ENCODE measurements at regions not wholly inside any gene's neighbourhood (a gene's known extent, or its start where the extent isn't known, plus 50 kb on each side); places are given as distances from the start of the nearest gene placed in this dataset.

DNA sequence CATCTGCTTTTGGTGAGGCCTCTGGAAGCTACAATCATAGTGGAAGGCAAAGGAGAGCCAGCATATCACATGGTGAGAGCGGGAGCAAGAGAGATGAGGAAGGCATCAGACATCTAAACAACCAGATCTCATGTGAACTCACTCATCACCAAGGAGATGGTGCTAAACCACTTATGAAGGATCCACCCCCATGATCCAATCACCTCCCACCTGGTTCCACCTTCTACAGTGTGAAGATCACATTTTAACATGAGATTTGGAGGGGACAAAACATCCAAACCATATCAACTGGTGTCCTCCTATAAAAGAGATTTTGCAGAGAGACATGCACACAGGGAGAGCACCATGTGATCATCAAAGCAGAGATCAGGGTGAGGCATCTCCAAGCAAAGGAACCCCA is 578.6 kb downstream of the MATN1 start:
- no peak for TF ChIP-seq FOXM1 (IDR thresholded peaks at IDR 0.05; ENCODE audit: borderline replicate concordance)
- no peak for TF ChIP-seq BHLHE40 (IDR thresholded peaks at IDR 0.05; ENCODE audit: borderline replicate concordance)
- TF ChIP-seq, protein P1, sequence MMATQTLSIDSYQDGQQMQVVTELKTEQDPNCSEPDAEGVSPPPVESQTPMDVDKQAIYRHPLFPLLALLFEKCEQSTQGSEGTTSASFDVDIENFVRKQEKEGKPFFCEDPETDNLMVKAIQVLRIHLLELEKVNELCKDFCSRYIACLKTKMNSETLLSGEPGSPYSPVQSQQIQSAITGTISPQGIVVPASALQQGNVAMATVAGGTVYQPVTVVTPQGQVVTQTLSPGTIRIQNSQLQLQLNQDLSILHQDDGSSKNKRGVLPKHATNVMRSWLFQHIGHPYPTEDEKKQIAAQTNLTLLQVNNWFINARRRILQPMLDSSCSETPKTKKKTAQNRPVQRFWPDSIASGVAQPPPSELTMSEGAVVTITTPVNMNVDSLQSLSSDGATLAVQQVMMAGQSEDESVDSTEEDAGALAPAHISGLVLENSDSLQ (IDR thresholded peaks at IDR 0.05) = no peak
- no peak for TF ChIP-seq NFRKB (IDR thresholded peaks at IDR 0.05)
- TF ChIP-seq FOXK2 (IDR thresholded peaks at IDR 0.05) = no peak
- no peak for TF ChIP-seq FOXA1 (IDR thresholded peaks at IDR 0.05)
- TF ChIP-seq SP1 (IDR thresholded peaks at IDR 0.05) = no peak
- TF ChIP-seq SUZ12 (IDR thresholded peaks at IDR 0.05) = no peak
- no peak for TF ChIP-seq TARDBP (IDR thresholded peaks at IDR 0.05)
- no peak for TF ChIP-seq CTBP1 (IDR thresholded peaks at IDR 0.05; ENCODE audit: borderline replicate concordance)
- no peak for TF ChIP-seq ELF4 (IDR thresholded peaks at IDR 0.05)
- TF ChIP-seq HDGF (IDR thresholded peaks at IDR 0.05; ENCODE audit: borderline replicate concordance) = no peak
- no peak for TF ChIP-seq ZNF384 (IDR thresholded peaks at IDR 0.05)
- no peak for TF ChIP-seq ARNT (IDR thresholded peaks at IDR 0.05)
